ENCODE measurements at regions not wholly inside any gene's neighbourhood (a gene's known extent, or its start where the extent isn't known, plus 50 kb on each side); places are given as distances from the start of the nearest gene placed in this dataset.

DNA sequence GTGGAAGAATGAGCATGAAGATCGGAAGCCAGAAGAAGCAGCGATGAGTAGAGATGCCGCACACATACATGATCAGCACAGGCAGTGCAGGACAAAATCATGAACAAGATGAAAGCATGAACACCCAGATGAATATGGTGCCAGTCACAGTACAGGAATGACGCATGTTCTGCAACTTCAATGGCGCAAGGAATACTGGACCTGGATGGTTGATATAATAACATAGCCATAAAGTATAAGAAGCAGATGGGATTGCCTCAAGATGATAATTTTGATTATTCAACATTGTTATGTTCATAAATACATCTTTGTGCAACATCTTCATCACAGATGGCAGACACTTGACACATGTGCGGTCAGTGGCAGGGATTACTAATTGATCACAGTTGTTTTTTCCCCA lies 59.7 kb upstream of the SLCO3A1 start:
- intact Hi-C loops (cut with DNase I; ENCODE audit: low total_unique reads), result no loop called here
- Histone ChIP-seq H3K4me3 (no peak overlapping the region), H3K36me3 (ENCODE audit: low read depth, missing control alignments) (no peaks in the 10 kb centered on the region), H3K27ac (no peak overlapping the region), H3K4me1 (no peaks in the 10 kb centered on the region), H3K27me3 (no peaks in the 10 kb centered on the region), H3K9me3 (no peaks in the 10 kb centered on the region)
- TF ChIP-seq POLR2A (IDR thresholded peaks at IDR 0.05), result no peak
- TF ChIP-seq, protein P1, sequence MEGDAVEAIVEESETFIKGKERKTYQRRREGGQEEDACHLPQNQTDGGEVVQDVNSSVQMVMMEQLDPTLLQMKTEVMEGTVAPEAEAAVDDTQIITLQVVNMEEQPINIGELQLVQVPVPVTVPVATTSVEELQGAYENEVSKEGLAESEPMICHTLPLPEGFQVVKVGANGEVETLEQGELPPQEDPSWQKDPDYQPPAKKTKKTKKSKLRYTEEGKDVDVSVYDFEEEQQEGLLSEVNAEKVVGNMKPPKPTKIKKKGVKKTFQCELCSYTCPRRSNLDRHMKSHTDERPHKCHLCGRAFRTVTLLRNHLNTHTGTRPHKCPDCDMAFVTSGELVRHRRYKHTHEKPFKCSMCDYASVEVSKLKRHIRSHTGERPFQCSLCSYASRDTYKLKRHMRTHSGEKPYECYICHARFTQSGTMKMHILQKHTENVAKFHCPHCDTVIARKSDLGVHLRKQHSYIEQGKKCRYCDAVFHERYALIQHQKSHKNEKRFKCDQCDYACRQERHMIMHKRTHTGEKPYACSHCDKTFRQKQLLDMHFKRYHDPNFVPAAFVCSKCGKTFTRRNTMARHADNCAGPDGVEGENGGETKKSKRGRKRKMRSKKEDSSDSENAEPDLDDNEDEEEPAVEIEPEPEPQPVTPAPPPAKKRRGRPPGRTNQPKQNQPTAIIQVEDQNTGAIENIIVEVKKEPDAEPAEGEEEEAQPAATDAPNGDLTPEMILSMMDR (IDR thresholded peaks at IDR 0.05), result no peak
- DNase-seq, result no peak
- 96 to 100% methylated on average over 6 of the region's 6 CpGs for WGBS, 2 donors

DNA sequence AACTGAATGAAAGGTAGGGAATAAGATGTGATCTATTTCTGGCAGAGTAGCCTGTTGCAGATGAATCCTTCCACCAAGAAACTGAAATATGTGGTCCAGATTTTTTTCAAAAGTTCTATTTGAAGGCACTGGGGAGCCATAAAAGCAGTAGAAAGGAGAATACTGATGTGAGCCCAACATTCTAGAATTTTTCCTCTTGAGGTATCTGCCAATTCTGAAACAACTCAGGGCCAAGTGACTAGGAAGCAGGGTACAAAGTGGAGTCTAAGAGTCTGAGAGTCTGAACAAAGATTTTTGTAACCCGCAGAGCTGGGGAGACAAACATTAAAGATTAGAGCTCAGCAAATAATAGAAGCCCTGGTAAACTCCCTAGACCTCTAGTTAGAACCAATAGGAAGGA lies 58.3 kb upstream of the SLCO3A1 start:
- Histone ChIP-seq H3K4me1 (no peaks in the 10 kb centered on the region), H3K9me3 (no peaks in the 10 kb centered on the region), H3K27ac (no peak overlapping the region), H3K27me3 (no peaks in the 10 kb centered on the region), H3K36me3 (ENCODE audit: low read depth, missing control alignments) (no peaks in the 10 kb centered on the region), H3K4me3 (no peak overlapping the region)
- 67 to 68% methylated on average over 1 of the region's 1 CpG for WGBS, 2 donors
- no peak for DNase-seq
- intact Hi-C loops (cut with DNase I; ENCODE audit: low total_unique reads), result no loop called here
- no peak for TF ChIP-seq POLR2A (IDR thresholded peaks at IDR 0.05)
- TF ChIP-seq, protein P1 (IDR thresholded peaks at IDR 0.05), result no peak

DNA sequence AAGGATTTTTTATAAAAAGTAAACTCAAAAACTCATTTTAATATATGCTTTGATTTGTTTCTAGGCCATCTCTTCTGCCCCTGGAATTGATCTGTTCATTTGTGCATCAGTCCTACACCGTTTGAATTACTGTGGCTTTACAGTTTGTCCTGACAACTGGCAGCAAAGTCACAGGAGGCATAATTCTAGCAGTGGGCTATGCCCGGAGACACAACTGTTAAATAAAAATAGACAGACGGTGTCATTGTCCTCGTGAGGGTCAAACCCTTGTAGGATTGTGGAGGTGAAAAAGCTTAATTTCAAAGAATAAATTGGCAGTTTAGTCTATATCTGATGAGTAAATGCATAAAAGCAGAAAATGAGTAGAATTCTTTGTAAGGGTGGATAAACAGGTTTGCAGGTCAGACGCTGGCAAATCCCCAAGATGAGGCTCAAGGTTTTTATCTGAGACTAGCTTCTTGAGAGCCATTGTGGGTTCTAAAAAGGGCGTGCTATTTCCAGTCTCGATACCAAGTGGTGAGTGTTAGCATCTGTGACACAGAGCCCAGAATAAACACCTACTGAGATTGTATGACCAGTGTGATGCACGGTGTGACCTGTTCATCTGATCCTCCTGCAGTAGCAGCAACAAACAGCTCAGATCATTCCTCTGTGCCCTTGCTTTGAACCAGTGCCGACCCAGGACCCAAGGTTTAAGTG lies 51.5 kb upstream of the SLCO3A1 start:
- TF ChIP-seq POLR2A (IDR thresholded peaks at IDR 0.05), result no peak
- TF ChIP-seq, protein P1 (IDR thresholded peaks at IDR 0.05), result no peak
- DNase-seq, result no peak
- no peak overlapping the region for H3K27ac ChIP-seq
- intact Hi-C loops (cut with DNase I; ENCODE audit: low total_unique reads), result no loop called here
- no peaks in the 10 kb centered on the region for H3K4me1 ChIP-seq
- H3K4me3 ChIP-seq, result no peak overlapping the region
- H3K27me3 ChIP-seq, result no peaks in the 10 kb centered on the region
- no peaks in the 10 kb centered on the region for H3K9me3 ChIP-seq
- WGBS, 2 donors, result 82 to 84% methylated on average over 9 of the region's 9 CpGs
- H3K36me3 ChIP-seq (ENCODE audit: low read depth, missing control alignments), result no peaks in the 10 kb centered on the region

DNA sequence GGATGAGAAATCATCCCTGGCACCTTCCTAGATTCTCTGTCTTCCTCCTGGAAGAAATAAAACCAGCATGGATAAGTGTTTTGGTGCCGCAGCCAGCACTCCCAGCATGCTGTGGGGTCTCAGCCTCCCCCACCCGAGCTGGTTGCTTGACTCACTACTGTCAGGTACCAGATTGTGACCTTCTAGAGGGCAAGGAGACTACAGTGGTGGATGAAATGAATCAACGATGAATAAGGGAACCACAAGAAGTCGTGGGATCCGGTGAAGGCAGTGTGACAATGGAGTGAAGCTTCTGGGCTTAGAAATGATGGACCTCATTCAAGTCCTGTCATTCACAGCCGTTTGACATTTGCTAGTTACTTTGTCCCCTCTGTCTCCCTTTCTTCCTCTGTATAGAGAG lies 50.2 kb upstream of the SLCO3A1 start:
- no peak overlapping the region for H3K4me3 ChIP-seq
- no peak overlapping the region for H3K27ac ChIP-seq
- H3K4me1 ChIP-seq, result no peaks in the 10 kb centered on the region
- intact Hi-C loops (cut with DNase I; ENCODE audit: low total_unique reads), result no loop called here
- TF ChIP-seq, protein P1 (IDR thresholded peaks at IDR 0.05), result no peak
- no peak for TF ChIP-seq POLR2A (IDR thresholded peaks at IDR 0.05)
- H3K27me3 ChIP-seq, result no peaks in the 10 kb centered on the region
- DNase-seq, result no peak
- no peaks in the 10 kb centered on the region for H3K36me3 ChIP-seq (ENCODE audit: low read depth, missing control alignments)
- no peaks in the 10 kb centered on the region for H3K9me3 ChIP-seq
- WGBS, 2 donors, result 86 to 88% methylated on average over 6 of the region's 6 CpGs

Small RNAs in the stretch of these regions (small RNA-seq; reads per million reads assigned to genes)
- 0 reads per million in 2 donors for gene AC107958.1

Data from testis (tissue), 2 donors.